SK-N-MC (cell line): ENCODE measurements at regions not wholly inside any gene's neighbourhood (a gene's known extent, or its start where the extent isn't known, plus 50 kb on each side); places are given as distances from the start of the nearest gene placed in this dataset.

Source experiments
- EZH2 ChIP-seq: fragments of 200-600 bp; sonication (generic); IDR thresholded peaks from one replicate; pipeline ENCODE4 v1.6.1; 2017; ENCODE audit warnings: antibody characterized with exemption
- POLR2AphosphoS5 ChIP-seq: IDR thresholded peaks from 2 replicates; pipeline ENCODE4 v1.6.1; 2012; ENCODE audit warnings: mild to moderate bottlenecking, low read depth, low read length, borderline replicate concordance

DNA sequence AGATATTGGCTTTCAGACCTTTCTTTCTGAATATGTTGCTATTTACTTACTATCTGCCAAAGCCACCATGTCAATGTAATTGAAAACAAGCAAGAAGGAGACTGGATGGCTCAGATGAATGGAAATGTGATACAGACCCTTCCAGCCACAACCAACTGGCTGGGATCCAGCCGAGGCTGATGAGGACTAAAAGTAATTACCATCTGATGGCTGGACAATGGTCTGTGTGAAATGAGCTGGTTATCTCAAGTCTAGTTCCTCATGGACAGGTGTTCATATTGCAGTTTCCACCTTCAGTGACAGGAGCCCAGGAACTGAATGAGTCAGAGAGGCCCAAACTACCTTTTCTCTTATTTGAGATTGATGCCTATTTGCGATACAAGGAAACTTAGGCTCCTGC is 267.5 kb downstream of the GATA3 start:
- TF ChIP-seq POLR2AphosphoS5 (no peak), EZH2 (no peak)
